ENCODE measurements at regions not wholly inside any gene's neighbourhood (a gene's known extent, or its start where the extent isn't known, plus 50 kb on each side); places are given as distances from the start of the nearest gene placed in this dataset.

DNA sequence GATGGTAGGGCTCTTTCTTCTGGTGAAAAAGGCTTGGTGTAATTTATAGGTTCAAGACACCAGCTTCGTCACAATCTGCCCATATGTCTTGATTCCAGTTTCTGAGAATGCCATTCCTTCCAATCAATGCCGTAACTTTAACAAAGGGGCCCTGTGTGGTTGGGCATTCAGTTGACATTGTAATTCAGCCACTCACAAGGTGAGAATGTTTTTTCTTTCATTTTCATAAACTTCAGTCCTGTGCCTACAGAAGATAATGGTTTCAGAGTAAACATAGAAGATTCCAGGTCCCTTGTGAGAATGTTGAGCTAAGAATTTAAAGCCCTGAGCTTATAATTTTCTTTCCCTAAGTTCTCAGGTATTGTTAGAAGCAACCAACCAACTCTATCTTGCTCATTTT is 67.3 kb upstream of the AASS start:
- Mint-ChIP-seq H3K4me3 (no peak overlapping the region), H3K9me3 (ENCODE audit: insufficient read depth) (peaks cover 2% of the 10 kb centered on the region), H3K27ac (no peak overlapping the region), H3K4me1 (no peaks in the 10 kb centered on the region), H3K27me3 (no peaks in the 10 kb centered on the region)
- Histone ChIP-seq H3K79me2 (ENCODE audit: control insufficient read depth, insufficient read depth, low read length) (no peaks in the 10 kb centered on the region), H4K20me1 (ENCODE audit: control insufficient read depth, insufficient read depth, low read length, poor library complexity, severe bottlenecking) (no peaks in the 10 kb centered on the region), H3K4me3 (ENCODE audit: control extremely low read depth in 1 of 5, extremely low read depth in 1 of 5, insufficient read depth in 1 of 5, low read depth in 2 of 5, low read length in 4 of 5) (no peak overlapping the region), H3K4me1 (ENCODE audit: control insufficient read depth in 2 of 2, insufficient read depth in 2 of 2, low read length in 2 of 2) (no peaks in the 10 kb centered on the region), H3K27ac (ENCODE audit: low read length in 2 of 2) (no peak overlapping the region), H3K9ac (ENCODE audit: low read length) (no peak overlapping the region), H3K27me3 (replicated peaks in 1 of 4; ENCODE audit: control extremely low read depth in 1 of 4, control insufficient read depth in 3 of 4, insufficient read depth in 4 of 4, low read length in 3 of 4) (no peaks in the 10 kb centered on the region), H3K36me3 (replicated peaks in 1 of 2; ENCODE audit: control extremely low read depth in 1 of 2, control insufficient read depth in 1 of 2, extremely low read depth in 1 of 2, insufficient read depth in 2 of 2, low read length in 1 of 2) (no peaks in the 10 kb centered on the region), H3K4me2 (replicated peaks; ENCODE audit: low read depth, low read length, poor library complexity, severe bottlenecking) (no peak overlapping the region), H2AFZ (ENCODE audit: insufficient read depth, low read depth, low read length, poor library complexity, severe bottlenecking) (no peak overlapping the region), H3K9me3 (ENCODE audit: control extremely low read depth in 1 of 3, control insufficient read depth in 2 of 3, insufficient read depth in 1 of 3, low read length in 2 of 3) (no peaks in the 10 kb centered on the region)
- ATAC-seq (ENCODE audit: low read depth) (no peak), DNase-seq (no peak)
- TF ChIP-seq EZH2 (IDR thresholded peaks at IDR 0.05; ENCODE audit: borderline replicate concordance, insufficient read depth, low read depth, low read length, poor library complexity, severe bottlenecking), result no peak
- TF ChIP-seq, protein P1, sequence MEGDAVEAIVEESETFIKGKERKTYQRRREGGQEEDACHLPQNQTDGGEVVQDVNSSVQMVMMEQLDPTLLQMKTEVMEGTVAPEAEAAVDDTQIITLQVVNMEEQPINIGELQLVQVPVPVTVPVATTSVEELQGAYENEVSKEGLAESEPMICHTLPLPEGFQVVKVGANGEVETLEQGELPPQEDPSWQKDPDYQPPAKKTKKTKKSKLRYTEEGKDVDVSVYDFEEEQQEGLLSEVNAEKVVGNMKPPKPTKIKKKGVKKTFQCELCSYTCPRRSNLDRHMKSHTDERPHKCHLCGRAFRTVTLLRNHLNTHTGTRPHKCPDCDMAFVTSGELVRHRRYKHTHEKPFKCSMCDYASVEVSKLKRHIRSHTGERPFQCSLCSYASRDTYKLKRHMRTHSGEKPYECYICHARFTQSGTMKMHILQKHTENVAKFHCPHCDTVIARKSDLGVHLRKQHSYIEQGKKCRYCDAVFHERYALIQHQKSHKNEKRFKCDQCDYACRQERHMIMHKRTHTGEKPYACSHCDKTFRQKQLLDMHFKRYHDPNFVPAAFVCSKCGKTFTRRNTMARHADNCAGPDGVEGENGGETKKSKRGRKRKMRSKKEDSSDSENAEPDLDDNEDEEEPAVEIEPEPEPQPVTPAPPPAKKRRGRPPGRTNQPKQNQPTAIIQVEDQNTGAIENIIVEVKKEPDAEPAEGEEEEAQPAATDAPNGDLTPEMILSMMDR (IDR thresholded peaks at IDR 0.05), result no peak
- no CpG with 5 or more reads among the region's 2 CpGs for WGBS (ENCODE audit: insufficient coverage)
- ChIA-PET POLR2A (no interaction called here), CTCF (no interaction called here)
- intact Hi-C loops (cut with micrococcal nuclease), result no loop called here

GRCh38 chr7:122206985-122207384 is 62.9 kb upstream of the AASS start:
- Histone ChIP-seq H3K27me3 (replicated peaks in 1 of 4; ENCODE audit: control extremely low read depth in 1 of 4, control insufficient read depth in 3 of 4, insufficient read depth in 4 of 4, low read length in 3 of 4) (no peaks in the 10 kb centered on the region), H3K4me3 (ENCODE audit: control extremely low read depth in 1 of 5, extremely low read depth in 1 of 5, insufficient read depth in 1 of 5, low read depth in 2 of 5, low read length in 4 of 5) (no peak overlapping the region), H3K79me2 (ENCODE audit: control insufficient read depth, insufficient read depth, low read length) (no peaks in the 10 kb centered on the region), H3K27ac (ENCODE audit: low read length in 2 of 2) (no peak overlapping the region), H2AFZ (ENCODE audit: insufficient read depth, low read depth, low read length, poor library complexity, severe bottlenecking) (no peak overlapping the region), H3K9ac (ENCODE audit: low read length) (no peak overlapping the region), H3K9me3 (ENCODE audit: control extremely low read depth in 1 of 3, control insufficient read depth in 2 of 3, insufficient read depth in 1 of 3, low read length in 2 of 3) (no peaks in the 10 kb centered on the region), H4K20me1 (ENCODE audit: control insufficient read depth, insufficient read depth, low read length, poor library complexity, severe bottlenecking) (no peaks in the 10 kb centered on the region), H3K4me2 (replicated peaks; ENCODE audit: low read depth, low read length, poor library complexity, severe bottlenecking) (no peak overlapping the region), H3K36me3 (replicated peaks in 1 of 2; ENCODE audit: control extremely low read depth in 1 of 2, control insufficient read depth in 1 of 2, extremely low read depth in 1 of 2, insufficient read depth in 2 of 2, low read length in 1 of 2) (no peaks in the 10 kb centered on the region), H3K4me1 (ENCODE audit: control insufficient read depth in 2 of 2, insufficient read depth in 2 of 2, low read length in 2 of 2) (no peaks in the 10 kb centered on the region)
- TF ChIP-seq EZH2 (IDR thresholded peaks at IDR 0.05; ENCODE audit: borderline replicate concordance, insufficient read depth, low read depth, low read length, poor library complexity, severe bottlenecking), result no peak
- TF ChIP-seq, protein P1 (IDR thresholded peaks at IDR 0.05), result no peak
- POLR2A ChIA-PET, result no interaction called here
- no CpG with 5 or more reads among the region's 1 CpG for WGBS (ENCODE audit: insufficient coverage)
- DNase-seq (no peak), ATAC-seq (ENCODE audit: low read depth) (no peak)
- Mint-ChIP-seq H3K27ac (no peak overlapping the region), H3K27me3 (no peaks in the 10 kb centered on the region), H3K4me1 (no peaks in the 10 kb centered on the region), H3K4me3 (no peak overlapping the region), H3K9me3 (ENCODE audit: insufficient read depth) (peaks cover 2% of the 10 kb centered on the region)
- CTCF ChIA-PET, result interaction anchor here (0.8 kb wide), 1 partner anchor 14 kb away, joined by 3 read pairs; no protein-coding TSS in a partner anchor
- intact Hi-C loops (cut with micrococcal nuclease), result no loop called here
